SIG-M5 treated with dmso at 0.1 percent for 504 hours (cell line): ENCODE measurements at regions not wholly inside any gene's neighbourhood (a gene's known extent, or its start where the extent isn't known, plus 50 kb on each side); places are given as distances from the start of the nearest gene placed in this dataset.

Experiments used
- DNase-seq: peaks from one replicate; lab custom pipeline; 2025; ENCODE audit not compliant: unreplicated experiment; lab: John Stamatoyannopoulos, UW

- no peak for DNase-seq
Measured at GRCh38 chr9:18020121-18020745, 441.4 kb downstream of the SH3GL2 start.

DNA sequence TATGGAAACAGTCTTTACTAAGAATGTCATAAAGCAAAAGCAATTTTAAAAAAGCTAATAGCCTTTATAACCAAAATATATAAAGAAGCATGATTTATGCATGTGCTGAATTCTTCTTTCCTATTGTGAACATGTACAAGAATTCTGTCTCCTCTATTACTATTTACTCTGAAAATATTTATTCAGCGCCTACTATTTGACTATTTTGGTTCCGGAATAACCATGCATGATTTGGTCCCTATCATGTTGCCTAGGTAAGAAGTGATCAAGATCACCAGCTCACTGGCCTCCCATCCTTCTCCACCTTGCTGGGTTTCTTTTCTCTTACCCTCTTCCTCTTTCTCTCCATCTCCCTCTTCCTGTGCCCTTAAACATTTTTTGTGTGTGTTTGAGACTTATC lies 443.8 kb downstream of the SH3GL2 start:
- no peak for DNase-seq

GRCh38 chr9:18023332-18023731 lies 444.5 kb downstream of the SH3GL2 start:
- no peak for DNase-seq

GRCh38 chr9:18032636-18033035 lies 441.3 kb upstream of the ADAMTSL1 start:
- no peak for DNase-seq

DNA sequence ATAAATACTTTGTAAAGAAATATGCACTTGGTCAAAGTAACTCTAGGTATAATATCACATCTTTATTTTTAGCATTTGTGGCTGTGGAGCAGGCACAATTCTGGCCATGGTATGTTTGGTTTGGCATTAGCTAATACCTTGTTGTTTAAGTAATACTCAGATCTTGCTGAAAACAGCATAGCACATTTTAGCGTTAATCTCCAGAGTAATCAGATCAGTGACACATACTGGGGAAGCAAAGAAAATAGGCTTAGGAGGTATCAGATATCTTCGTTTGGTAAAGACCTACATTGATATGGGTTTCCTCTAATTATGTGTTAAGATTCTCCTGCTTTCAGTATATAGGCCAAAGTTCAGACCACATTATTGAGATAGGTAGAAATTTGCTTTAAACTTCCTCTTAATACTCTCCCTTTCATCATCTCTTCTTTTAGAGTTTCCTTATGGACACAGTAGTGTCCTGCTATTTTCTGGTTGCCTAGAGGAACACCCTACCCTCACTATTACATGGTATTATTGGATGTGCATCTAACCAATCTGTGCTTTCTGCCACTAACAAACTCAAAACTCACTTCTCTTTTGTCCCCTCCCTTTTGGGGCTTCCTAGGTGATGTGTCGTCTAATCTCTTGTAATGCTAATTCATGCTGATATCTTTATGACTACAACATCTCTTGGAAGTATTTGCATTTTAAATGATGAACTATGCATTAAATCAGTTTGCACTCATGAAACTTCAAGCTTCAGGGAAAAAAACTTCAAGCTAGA lies 437.3 kb upstream of the ADAMTSL1 start:
- DNase-seq, result no peak

DNA sequence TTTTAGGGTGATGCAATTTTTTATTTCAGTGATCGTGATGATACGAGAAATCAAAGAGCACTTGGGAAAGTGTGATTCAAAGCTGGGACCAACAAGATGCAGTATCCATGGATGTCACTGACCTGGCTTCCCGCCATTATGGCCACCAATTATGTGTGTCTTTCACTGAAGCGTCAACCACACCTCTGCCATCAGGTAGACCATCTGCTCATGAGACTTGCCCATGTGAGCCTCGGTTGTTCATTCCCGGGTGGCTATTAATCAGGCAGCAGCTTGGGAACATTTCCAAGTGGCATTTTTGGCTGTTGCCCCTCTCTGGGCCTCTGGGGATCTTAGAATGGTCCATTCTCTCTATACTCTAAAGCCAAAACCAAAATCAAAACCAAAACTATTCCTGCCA lies 436.0 kb upstream of the ADAMTSL1 start:
- DNase-seq, result no peak

- DNase-seq, result no peak
Measured at GRCh38 chr9:18040327-18040726, 433.6 kb upstream of the ADAMTSL1 start.

DNA sequence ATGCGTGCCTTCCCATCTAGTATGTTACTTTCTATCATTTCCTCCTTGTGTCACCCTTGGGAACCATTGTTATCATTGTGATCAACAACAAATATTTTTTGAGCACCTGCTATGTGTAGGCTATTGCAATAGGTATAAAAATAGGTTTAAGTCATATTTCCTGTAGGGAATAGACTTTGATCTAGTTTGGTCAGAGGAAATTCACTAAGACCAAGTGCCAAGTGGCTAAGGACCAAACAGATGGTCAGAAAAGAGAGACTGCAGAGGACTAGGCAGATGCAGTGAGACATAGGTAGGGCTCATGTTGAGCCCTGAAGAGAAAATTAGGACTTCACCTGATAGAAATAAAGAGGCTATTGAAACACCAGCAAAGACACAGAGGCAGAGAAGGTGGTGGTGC lies 430.0 kb upstream of the ADAMTSL1 start:
- no peak for DNase-seq

- DNase-seq, result no peak
Measured at GRCh38 chr9:18045326-18045725, 428.6 kb upstream of the ADAMTSL1 start.

GRCh38 chr9:18046068-18046467 lies 427.9 kb upstream of the ADAMTSL1 start:
- DNase-seq, result no peak

GRCh38 chr9:18051638-18052037 lies 422.3 kb upstream of the ADAMTSL1 start:
- no peak for DNase-seq

- DNase-seq, result no peak
Measured at GRCh38 chr9:18052060-18052459, 421.9 kb upstream of the ADAMTSL1 start.

GRCh38 chr9:18056269-18056992 lies 417.5 kb upstream of the ADAMTSL1 start:
- DNase-seq, result no peak

DNA sequence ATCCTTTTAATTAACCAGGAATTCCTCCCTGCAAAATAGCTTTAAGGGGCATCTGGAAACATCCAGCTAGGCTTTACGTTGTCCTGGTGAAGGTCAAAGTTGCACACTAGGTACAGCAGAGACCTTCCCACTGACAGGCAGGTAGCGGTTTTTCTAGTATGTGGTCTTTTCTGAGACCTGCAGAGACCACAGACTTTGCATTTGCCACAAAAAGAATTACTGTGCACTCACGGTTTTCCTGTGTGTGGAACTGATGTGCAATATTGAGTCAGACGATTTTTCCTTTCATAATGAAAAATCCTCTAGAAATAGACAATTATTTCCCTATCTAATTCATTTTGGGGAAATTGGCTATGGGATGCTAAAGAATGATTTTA lies 417.0 kb upstream of the ADAMTSL1 start:
- DNase-seq, result no peak

- no peak for DNase-seq
Measured at GRCh38 chr9:18058564-18059442, 415.1 kb upstream of the ADAMTSL1 start.

GRCh38 chr9:18059447-18059846 lies 414.5 kb upstream of the ADAMTSL1 start:
- no peak for DNase-seq

DNA sequence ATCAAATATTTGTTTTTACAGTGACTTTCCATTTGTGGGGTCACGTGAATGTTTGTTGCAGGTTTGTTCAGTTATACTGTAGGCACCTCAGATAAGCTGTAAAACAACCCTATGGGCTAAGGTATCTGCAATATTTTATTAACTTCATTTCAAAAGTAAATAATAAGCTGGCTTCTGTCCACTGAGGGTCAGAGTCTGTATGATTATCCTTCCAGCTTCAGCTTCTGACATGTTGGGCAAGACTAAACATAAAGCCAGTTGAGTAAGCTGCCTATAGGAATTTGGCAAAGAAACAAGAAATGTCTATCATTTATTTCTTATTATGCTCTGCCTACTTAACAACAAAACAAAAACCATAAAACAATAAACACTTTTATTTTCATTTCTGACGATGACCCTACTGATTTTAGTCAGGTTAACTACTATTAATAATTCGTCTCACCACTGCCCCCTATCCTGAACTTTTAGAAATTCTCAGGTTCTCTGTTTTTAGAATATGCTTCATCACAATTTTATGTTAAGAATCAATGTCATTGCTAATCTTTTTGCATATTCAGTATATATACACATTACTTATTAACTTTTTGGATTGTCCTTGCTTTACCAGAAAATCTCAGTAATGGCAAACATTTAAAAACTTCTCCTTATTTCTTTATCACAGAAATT lies 413.6 kb upstream of the ADAMTSL1 start:
- no peak for DNase-seq

- DNase-seq, result no peak
Measured at GRCh38 chr9:18061332-18061731, 412.6 kb upstream of the ADAMTSL1 start.

GRCh38 chr9:18061856-18062255 lies 412.1 kb upstream of the ADAMTSL1 start:
- no peak for DNase-seq

- no peak for DNase-seq
Measured at GRCh38 chr9:18063856-18064390, 410.0 kb upstream of the ADAMTSL1 start.
